ENCODE measurements at regions not wholly inside any gene's neighbourhood (a gene's known extent, or its start where the extent isn't known, plus 50 kb on each side); places are given as distances from the start of the nearest gene placed in this dataset.

- TF ChIP-seq, protein P1, sequence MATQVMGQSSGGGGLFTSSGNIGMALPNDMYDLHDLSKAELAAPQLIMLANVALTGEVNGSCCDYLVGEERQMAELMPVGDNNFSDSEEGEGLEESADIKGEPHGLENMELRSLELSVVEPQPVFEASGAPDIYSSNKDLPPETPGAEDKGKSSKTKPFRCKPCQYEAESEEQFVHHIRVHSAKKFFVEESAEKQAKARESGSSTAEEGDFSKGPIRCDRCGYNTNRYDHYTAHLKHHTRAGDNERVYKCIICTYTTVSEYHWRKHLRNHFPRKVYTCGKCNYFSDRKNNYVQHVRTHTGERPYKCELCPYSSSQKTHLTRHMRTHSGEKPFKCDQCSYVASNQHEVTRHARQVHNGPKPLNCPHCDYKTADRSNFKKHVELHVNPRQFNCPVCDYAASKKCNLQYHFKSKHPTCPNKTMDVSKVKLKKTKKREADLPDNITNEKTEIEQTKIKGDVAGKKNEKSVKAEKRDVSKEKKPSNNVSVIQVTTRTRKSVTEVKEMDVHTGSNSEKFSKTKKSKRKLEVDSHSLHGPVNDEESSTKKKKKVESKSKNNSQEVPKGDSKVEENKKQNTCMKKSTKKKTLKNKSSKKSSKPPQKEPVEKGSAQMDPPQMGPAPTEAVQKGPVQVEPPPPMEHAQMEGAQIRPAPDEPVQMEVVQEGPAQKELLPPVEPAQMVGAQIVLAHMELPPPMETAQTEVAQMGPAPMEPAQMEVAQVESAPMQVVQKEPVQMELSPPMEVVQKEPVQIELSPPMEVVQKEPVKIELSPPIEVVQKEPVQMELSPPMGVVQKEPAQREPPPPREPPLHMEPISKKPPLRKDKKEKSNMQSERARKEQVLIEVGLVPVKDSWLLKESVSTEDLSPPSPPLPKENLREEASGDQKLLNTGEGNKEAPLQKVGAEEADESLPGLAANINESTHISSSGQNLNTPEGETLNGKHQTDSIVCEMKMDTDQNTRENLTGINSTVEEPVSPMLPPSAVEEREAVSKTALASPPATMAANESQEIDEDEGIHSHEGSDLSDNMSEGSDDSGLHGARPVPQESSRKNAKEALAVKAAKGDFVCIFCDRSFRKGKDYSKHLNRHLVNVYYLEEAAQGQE (IDR thresholded peaks at IDR 0.05; ENCODE audit: low read depth), result no peak
- TF ChIP-seq ZFX (IDR thresholded peaks at IDR 0.05) (no peak), EZH2 (IDR thresholded peaks at IDR 0.05) (no peak), SIN3A (IDR thresholded peaks at IDR 0.05; ENCODE audit: low read depth) (no peak), EZH2phosphoT487 (IDR thresholded peaks at IDR 0.05; ENCODE audit: borderline replicate concordance) (no peak)
Observed at GRCh38 chr14:45998554-45998953, 653.0 kb downstream of the RPL10L start.

GRCh38 chr14:45990252-45990651 is 661.3 kb downstream of the RPL10L start:
- ChIA-PET RAD21 (ENCODE audit: low non-redundant PET in 1 of 2, low total read pairs in 2 of 2, uncharacterized antibody in 2 of 2, unreplicated experiment in 2 of 2) (no interaction called here), POLR2A (no interaction called here), CTCF (interaction anchor here (0.7 kb wide), 1 partner anchor 36 kb away, joined by 3 read pairs; no protein-coding TSS in a partner anchor)
- Histone ChIP-seq H3K4me3 (replicated peaks in 1 of 2; ENCODE audit: low read depth in 1 of 2, low read length in 2 of 2) (no peak overlapping the region), H3K4me1 (ENCODE audit: control insufficient read depth in 1 of 2, insufficient read depth in 2 of 2, low read length in 2 of 2) (no peaks in the 10 kb centered on the region), H3K79me2 (ENCODE audit: insufficient read depth, low read length) (no peaks in the 10 kb centered on the region), H3K9me2 (ENCODE audit: insufficient read depth) (no peaks in the 10 kb centered on the region), H3K36me3 (ENCODE audit: control insufficient read depth in 1 of 2, insufficient read depth in 2 of 2, low read length in 2 of 2) (no peaks in the 10 kb centered on the region), H3K27me3 (ENCODE audit: insufficient read depth, low read length) (no peaks in the 10 kb centered on the region), H3K9ac (ENCODE audit: low read length) (no peak overlapping the region), H4K20me1 (ENCODE audit: insufficient read depth) (no peaks in the 10 kb centered on the region), H3K9me3 (ENCODE audit: control insufficient read depth in 1 of 2, insufficient read depth in 1 of 2, low read depth in 1 of 2, low read length in 2 of 2) (no peaks in the 10 kb centered on the region), H2AFZ (ENCODE audit: low read depth, low read length, poor library complexity, severe bottlenecking) (no peak overlapping the region), H3K4me2 (ENCODE audit: low read length) (no peak overlapping the region), H3K27ac (ENCODE audit: low read depth, low read length) (no peak overlapping the region)
- BruUV-seq (replicated peaks), result no TSS peak
- no peak for TF ChIP-seq RAD21 (IDR thresholded peaks at IDR 0.05; ENCODE audit: low read depth)
- TF ChIP-seq CBX3 (IDR thresholded peaks at IDR 0.05; ENCODE audit: low read depth), result no peak
- TF ChIP-seq, protein P2, sequence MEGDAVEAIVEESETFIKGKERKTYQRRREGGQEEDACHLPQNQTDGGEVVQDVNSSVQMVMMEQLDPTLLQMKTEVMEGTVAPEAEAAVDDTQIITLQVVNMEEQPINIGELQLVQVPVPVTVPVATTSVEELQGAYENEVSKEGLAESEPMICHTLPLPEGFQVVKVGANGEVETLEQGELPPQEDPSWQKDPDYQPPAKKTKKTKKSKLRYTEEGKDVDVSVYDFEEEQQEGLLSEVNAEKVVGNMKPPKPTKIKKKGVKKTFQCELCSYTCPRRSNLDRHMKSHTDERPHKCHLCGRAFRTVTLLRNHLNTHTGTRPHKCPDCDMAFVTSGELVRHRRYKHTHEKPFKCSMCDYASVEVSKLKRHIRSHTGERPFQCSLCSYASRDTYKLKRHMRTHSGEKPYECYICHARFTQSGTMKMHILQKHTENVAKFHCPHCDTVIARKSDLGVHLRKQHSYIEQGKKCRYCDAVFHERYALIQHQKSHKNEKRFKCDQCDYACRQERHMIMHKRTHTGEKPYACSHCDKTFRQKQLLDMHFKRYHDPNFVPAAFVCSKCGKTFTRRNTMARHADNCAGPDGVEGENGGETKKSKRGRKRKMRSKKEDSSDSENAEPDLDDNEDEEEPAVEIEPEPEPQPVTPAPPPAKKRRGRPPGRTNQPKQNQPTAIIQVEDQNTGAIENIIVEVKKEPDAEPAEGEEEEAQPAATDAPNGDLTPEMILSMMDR (IDR thresholded peaks at IDR 0.05 in 2 of 3, conservative IDR thresholded peaks at IDR 0.05 in 1 of 3; ENCODE audit: borderline replicate concordance in 1 of 3, insufficient read depth in 1 of 3, low read depth in 2 of 3, low read length in 2 of 3), result peak in 2 of 3 experiments; percentile 36 to 43; a peak in 4 of 6 replicates
- no peak for TF ChIP-seq ZNF274 (IDR thresholded peaks at IDR 0.05; ENCODE audit: low read depth, low read length)
- no peak for TF ChIP-seq TCF7L2 (IDR thresholded peaks at IDR 0.05; ENCODE audit: borderline replicate concordance, extremely low read depth, insufficient read depth, insufficient read length)
- TF ChIP-seq, protein P3, sequence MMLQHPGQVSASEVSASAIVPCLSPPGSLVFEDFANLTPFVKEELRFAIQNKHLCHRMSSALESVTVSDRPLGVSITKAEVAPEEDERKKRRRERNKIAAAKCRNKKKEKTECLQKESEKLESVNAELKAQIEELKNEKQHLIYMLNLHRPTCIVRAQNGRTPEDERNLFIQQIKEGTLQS (IDR thresholded peaks at IDR 0.05), result no peak
- intact Hi-C loops (cut with micrococcal nuclease), result no loop called here
- DNase-seq (ENCODE audit: low read depth, low spot score), result peak; percentile 1
- ATAC-seq, result no peak

More at GRCh38 chr14:45998554-45998953, 653.0 kb downstream of the RPL10L start:
- H3K9me3 ChIP-seq (ENCODE audit: control insufficient read depth in 1 of 2, insufficient read depth in 1 of 2, low read depth in 1 of 2, low read length in 2 of 2), result no peaks in the 10 kb centered on the region
- no peaks in the 10 kb centered on the region for H3K9me2 ChIP-seq (ENCODE audit: insufficient read depth)
- DNase-seq (ENCODE audit: low read depth, low spot score), result no peak
- no peaks in the 10 kb centered on the region for H3K36me3 ChIP-seq (ENCODE audit: control insufficient read depth in 1 of 2, insufficient read depth in 2 of 2, low read length in 2 of 2)
- no peaks in the 10 kb centered on the region for H3K79me2 ChIP-seq (ENCODE audit: insufficient read depth, low read length)
- BruUV-seq (replicated peaks), result no TSS peak
- ATAC-seq, result no peak
- H2AFZ ChIP-seq (ENCODE audit: low read depth, low read length, poor library complexity, severe bottlenecking), result no peak overlapping the region
- H3K9ac ChIP-seq (ENCODE audit: low read length), result no peak overlapping the region
- no peaks in the 10 kb centered on the region for H3K27me3 ChIP-seq (ENCODE audit: insufficient read depth, low read length)
- H3K4me2 ChIP-seq (ENCODE audit: low read length), result no peak overlapping the region
- ChIA-PET RAD21 (ENCODE audit: low non-redundant PET in 1 of 2, low total read pairs in 2 of 2, uncharacterized antibody in 2 of 2, unreplicated experiment in 2 of 2) (no interaction called here), POLR2A (no interaction called here), CTCF (no interaction called here)
- no peaks in the 10 kb centered on the region for H3K4me1 ChIP-seq (ENCODE audit: control insufficient read depth in 1 of 2, insufficient read depth in 2 of 2, low read length in 2 of 2)
- no peak overlapping the region for H3K27ac ChIP-seq (ENCODE audit: low read depth, low read length)
- intact Hi-C loops (cut with micrococcal nuclease), result no loop called here
- H4K20me1 ChIP-seq (ENCODE audit: insufficient read depth), result no peaks in the 10 kb centered on the region
- no peak overlapping the region for H3K4me3 ChIP-seq (replicated peaks in 1 of 2; ENCODE audit: low read depth in 1 of 2, low read length in 2 of 2)
